GM03348 (cell line): ENCODE measurements at regions not wholly inside any gene's neighbourhood (a gene's known extent, or its start where the extent isn't known, plus 50 kb on each side); places are given as distances from the start of the nearest gene placed in this dataset.
A peak's percentile ranks its signal among the peaks of the same experiment; 100 is the strongest.

Source experiments
- DNase-seq: peaks from one replicate; pipeline ENCODE4 v3.0.0; 2012; ENCODE audit warnings: low spot score

- DNase-seq: no peak
These were observed 192.4 kb downstream of the OGFRL1 start for GRCh38 chr6:71481011-71481410.

GRCh38 chr6:71481801-71482200 lies 193.2 kb downstream of the OGFRL1 start:
- DNase-seq: no peak

- DNase-seq: no peak
These were observed 194.1 kb downstream of the OGFRL1 start for GRCh38 chr6:71482742-71483141.

GRCh38 chr6:71486461-71486860 lies 197.8 kb downstream of the OGFRL1 start:
- DNase-seq: peak; percentile 18

GRCh38 chr6:71488186-71488585 lies 199.6 kb downstream of the OGFRL1 start:
- no peak for DNase-seq

GRCh38 chr6:71489736-71490135 lies 201.1 kb downstream of the OGFRL1 start:
- DNase-seq: peak; percentile 75

- DNase-seq: no peak
These were observed 202.3 kb downstream of the OGFRL1 start for GRCh38 chr6:71490876-71491275.

- DNase-seq: no peak
These were observed 203.2 kb downstream of the OGFRL1 start for GRCh38 chr6:71491844-71492243.

- no peak for DNase-seq
These were observed 204.1 kb downstream of the OGFRL1 start for GRCh38 chr6:71492668-71493067.

GRCh38 chr6:71496018-71496721 lies 207.6 kb downstream of the OGFRL1 start:
- DNase-seq: no peak

- DNase-seq: no peak
These were observed 208.1 kb downstream of the OGFRL1 start for GRCh38 chr6:71496722-71497033.

- DNase-seq: no peak
These were observed 210.0 kb downstream of the OGFRL1 start for GRCh38 chr6:71498638-71499037.

GRCh38 chr6:71499667-71500066 lies 211.1 kb downstream of the OGFRL1 start:
- no peak for DNase-seq

GRCh38 chr6:71502168-71502567 lies 213.6 kb downstream of the OGFRL1 start:
- no peak for DNase-seq

GRCh38 chr6:71502956-71503355 lies 214.3 kb downstream of the OGFRL1 start:
- DNase-seq: no peak

- DNase-seq: no peak
These were observed 218.6 kb downstream of the OGFRL1 start for GRCh38 chr6:71507183-71507582.

- DNase-seq: no peak
These were observed 220.8 kb downstream of the OGFRL1 start for GRCh38 chr6:71509191-71510005.

GRCh38 chr6:71510057-71510713 lies 221.6 kb downstream of the OGFRL1 start:
- peak; percentile 75 for DNase-seq

- no peak for DNase-seq
These were observed 222.2 kb downstream of the OGFRL1 start for GRCh38 chr6:71510856-71511255.

- DNase-seq: no peak
These were observed 223.6 kb downstream of the OGFRL1 start for GRCh38 chr6:71512256-71512655.

GRCh38 chr6:71513036-71513435 lies 224.4 kb downstream of the OGFRL1 start:
- no peak for DNase-seq

- DNase-seq: no peak
These were observed 234.9 kb downstream of the OGFRL1 start for GRCh38 chr6:71523548-71523947.

- no peak for DNase-seq
These were observed 235.6 kb downstream of the OGFRL1 start for GRCh38 chr6:71524201-71524600.
